Type B pancreatic cell (in vitro differentiated cells): ENCODE measurements at regions not wholly inside any gene's neighbourhood (a gene's known extent, or its start where the extent isn't known, plus 50 kb on each side); places are given as distances from the start of the nearest gene placed in this dataset.

Experiments used
- DNase-seq: peaks from one replicate; pipeline ENCODE4 v3.0.0; 2021; ENCODE audit warnings: mixed read lengths; ENCODE audit not compliant: unreplicated experiment; ENCODE audit errors: extremely low spot score
- H3K27ac Mint-ChIP-seq: 2 replicates; pipeline ENCODE4 v1.8.0; 2021; ENCODE audit warnings: mild to moderate bottlenecking, mixed read lengths
- H3K27me3 Mint-ChIP-seq: 2 replicates; pipeline ENCODE4 v1.8.0; 2021; ENCODE audit warnings: mixed read lengths
- H3K36me3 Mint-ChIP-seq: 2 replicates; pipeline ENCODE4 v1.8.0; 2021; ENCODE audit warnings: mixed read lengths
- H3K4me1 Mint-ChIP-seq: one replicate; pipeline ENCODE4 v1.8.0; 2021; ENCODE audit warnings: mixed read lengths; ENCODE audit not compliant: unreplicated experiment
- H3K4me3 Mint-ChIP-seq: 2 replicates; pipeline ENCODE4 v1.8.0; 2021; ENCODE audit warnings: mild to moderate bottlenecking, mixed read lengths
- H3K9me3 Mint-ChIP-seq: 2 replicates; pipeline ENCODE4 v1.8.0; 2021; ENCODE audit warnings: mixed read lengths
- CTCF ChIP-seq: fragments of 200-600 bp; sonication (generic); conservative IDR thresholded peaks from 2 replicates; pipeline ENCODE4 v1.5.0; 2021; ENCODE audit warnings: antibody characterized with exemption, mild to moderate bottlenecking

GRCh38 chr15:96565266-96565665 lies 234.8 kb downstream of the NR2F2 start:
- Mint-ChIP-seq H3K4me3 (no peak overlapping the region), H3K9me3 (peaks cover 12% of the 10 kb centered on the region), H3K27ac (no peak overlapping the region), H3K27me3 (peaks cover 3% of the 10 kb centered on the region), H3K4me1 (no peaks in the 10 kb centered on the region), H3K36me3 (no peaks in the 10 kb centered on the region)
- no peak for TF ChIP-seq CTCF
- no peak for DNase-seq

DNA sequence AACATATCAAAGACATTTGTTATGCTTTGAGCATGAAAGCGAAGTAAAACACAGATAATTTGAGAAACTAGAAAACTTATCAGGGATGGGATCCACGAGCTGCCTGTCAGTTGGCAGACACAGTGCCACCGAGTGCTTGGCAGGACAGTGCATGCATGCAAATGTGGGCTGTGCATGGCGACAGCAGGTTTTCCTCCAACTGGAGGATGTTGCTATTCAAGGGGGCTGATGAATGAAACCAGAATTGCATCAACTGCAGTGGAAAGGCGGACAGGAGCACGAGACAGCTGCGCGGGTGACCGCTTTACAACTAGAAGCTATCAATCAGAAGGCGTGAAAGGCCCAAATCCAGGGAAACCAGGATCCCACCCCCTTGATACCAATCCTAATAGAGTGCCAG lies 244.3 kb downstream of the NR2F2 start:
- DNase-seq: no peak
- Mint-ChIP-seq H3K9me3 (no peaks in the 10 kb centered on the region), H3K4me3 (no peak overlapping the region), H3K27me3 (peaks cover 6% of the 10 kb centered on the region), H3K27ac (no peak overlapping the region), H3K36me3 (no peaks in the 10 kb centered on the region), H3K4me1 (peaks cover 8% of the 10 kb centered on the region)
- TF ChIP-seq CTCF: no peak

DNA sequence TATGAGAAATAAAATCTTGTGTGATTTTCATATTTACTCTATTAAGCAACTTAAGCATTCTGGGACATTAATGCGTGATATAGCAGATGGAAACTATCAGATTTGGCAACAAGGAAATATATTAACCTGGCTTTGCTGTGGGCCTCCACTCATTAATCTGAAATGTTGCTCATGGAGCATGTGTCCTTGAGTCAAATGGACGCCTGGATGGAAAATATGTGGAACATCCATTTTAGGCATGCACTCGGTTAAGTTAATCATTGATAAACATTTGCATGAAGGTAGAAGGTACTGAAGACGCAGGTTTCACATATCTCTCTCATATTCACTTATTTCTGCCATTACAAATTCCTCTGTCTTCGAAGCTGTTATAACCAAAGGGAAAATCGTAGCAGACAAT lies 246.1 kb downstream of the NR2F2 start:
- peaks cover 6% of the 10 kb centered on the region for H3K27me3 Mint-ChIP-seq
- H3K9me3 Mint-ChIP-seq: no peaks in the 10 kb centered on the region
- no peak overlapping the region for H3K4me3 Mint-ChIP-seq

GRCh38 chr15:96578393-96578792 lies 247.9 kb downstream of the NR2F2 start:
- H3K4me1 Mint-ChIP-seq: peaks cover 8% of the 10 kb centered on the region
- DNase-seq: no peak
- H3K36me3 Mint-ChIP-seq: no peaks in the 10 kb centered on the region
- no peak for TF ChIP-seq CTCF
- peaks cover 6% of the 10 kb centered on the region for H3K27me3 Mint-ChIP-seq
- no peak overlapping the region for H3K27ac Mint-ChIP-seq
- H3K4me3 Mint-ChIP-seq: no peak overlapping the region
- H3K9me3 Mint-ChIP-seq: no peaks in the 10 kb centered on the region

More for the DNA sequence above, 246.1 kb downstream of the NR2F2 start:
- Mint-ChIP-seq H3K27ac (no peak overlapping the region), H3K4me1 (peaks cover 8% of the 10 kb centered on the region), H3K36me3 (no peaks in the 10 kb centered on the region)
- no peak for DNase-seq
- TF ChIP-seq CTCF: no peak

- no peak for DNase-seq
- no peak overlapping the region for H3K4me3 Mint-ChIP-seq
- no peaks in the 10 kb centered on the region for H3K36me3 Mint-ChIP-seq
- H3K4me1 Mint-ChIP-seq: peaks cover 14% of the 10 kb centered on the region
- TF ChIP-seq CTCF: no peak
- no peak overlapping the region for H3K27ac Mint-ChIP-seq
- peaks cover 12% of the 10 kb centered on the region for H3K27me3 Mint-ChIP-seq
- no peaks in the 10 kb centered on the region for H3K9me3 Mint-ChIP-seq
Observed at GRCh38 chr15:96581371-96581770, 250.9 kb downstream of the NR2F2 start.

- H3K27me3 Mint-ChIP-seq: peaks cover 15% of the 10 kb centered on the region
- no peaks in the 10 kb centered on the region for H3K36me3 Mint-ChIP-seq
- H3K9me3 Mint-ChIP-seq: no peaks in the 10 kb centered on the region
- no peak for TF ChIP-seq CTCF
- DNase-seq: no peak
- H3K4me1 Mint-ChIP-seq: peaks cover 14% of the 10 kb centered on the region
- no peak overlapping the region for H3K4me3 Mint-ChIP-seq
- no peak overlapping the region for H3K27ac Mint-ChIP-seq
Observed at GRCh38 chr15:96582473-96582872, 252.0 kb downstream of the NR2F2 start.
